Liver (tissue), 8 donors: ENCODE measurements at regions not wholly inside any gene's neighbourhood (a gene's known extent, or its start where the extent isn't known, plus 50 kb on each side); places are given as distances from the start of the nearest gene placed in this dataset.

Experiments
- DNase-seq: peaks from one replicate; pipeline ENCODE4 v3.0.0-alpha.2; 2017; ENCODE audit warnings: low spot score
- H3K27ac ChIP-seq, 2 donors: one replicate each; pipeline ENCODE4 v1.7.0; 2013; ENCODE audit warnings: inconsistent platforms in 2 of 2, low read length in 2 of 2, control low read depth in 1 of 2, low read depth in 1 of 2, mild to moderate bottlenecking in 1 of 2
- H3K27me3 ChIP-seq, 4 donors: one replicate each; pipeline versions ENCODE4 v1.6.1 to v1.7.0; 2013; ENCODE audit warnings: low read length in 3 of 4, inconsistent platforms in 1 of 4, mild to moderate bottlenecking in 1 of 4, moderate library complexity in 1 of 4; ENCODE audit not compliant: control insufficient read depth in 4 of 4, insufficient read depth in 4 of 4
- H3K36me3 ChIP-seq, 4 donors: one replicate each; pipeline versions ENCODE4 v1.6.1 to v1.7.0; 2013; ENCODE audit warnings: low read length in 3 of 4, mild to moderate bottlenecking in 3 of 4, low read depth in 1 of 4, moderate library complexity in 1 of 4; ENCODE audit not compliant: control insufficient read depth in 4 of 4, insufficient read depth in 3 of 4
- H3K4me1 ChIP-seq, 4 donors: one replicate each; pipeline versions ENCODE4 v1.6.1 to v1.7.0; 2013; ENCODE audit warnings: low read length in 3 of 4, mild to moderate bottlenecking in 3 of 4, moderate library complexity in 1 of 4; ENCODE audit not compliant: control insufficient read depth in 4 of 4, insufficient read depth in 4 of 4
- H3K4me3 ChIP-seq, 3 donors: one replicate each; pipeline versions ENCODE4 v1.6.1 to v1.7.0; 2013; ENCODE audit warnings: low read length in 3 of 3, control low read depth in 1 of 3, low read depth in 1 of 3, mild to moderate bottlenecking in 1 of 3
- H3K9ac ChIP-seq, 2 donors: one replicate each; pipeline ENCODE4 v1.7.0; 2013; ENCODE audit warnings: low read length in 2 of 2, mild to moderate bottlenecking in 2 of 2, moderate library complexity in 2 of 2, control low read depth in 1 of 2, low read depth in 1 of 2
- H3K9me3 ChIP-seq, 4 donors: one replicate each; pipeline versions ENCODE4 v1.6.1 to v1.7.0; 2013; ENCODE audit warnings: low read length in 3 of 4; ENCODE audit not compliant: control insufficient read depth in 4 of 4
- ATF3 ChIP-seq: IDR thresholded peaks from 2 replicates; pipeline ENCODE4 v1.6.1; 2016; ENCODE audit warnings: antibody characterized with exemption
- CTCF ChIP-seq: fragments of 150-350 bp; IDR thresholded peaks from 2 replicates; pipeline ENCODE4 v1.5.1; 2017; ENCODE audit warnings: improper control_type of control experiment, low read depth, low read length; ENCODE audit not compliant: missing input control
- EGR1 ChIP-seq, 2 donors: IDR thresholded peaks; 2 replicates each; pipeline ENCODE4 v1.6.1; 2016 to 2018; ENCODE audit warnings: antibody characterized with exemption in 2 of 2, low read depth in 2 of 2
- FOXA1 ChIP-seq: IDR thresholded peaks from 2 replicates; pipeline ENCODE4 v1.6.1; 2016; ENCODE audit warnings: antibody characterized with exemption
- FOXA2 ChIP-seq: IDR thresholded peaks from 2 replicates; pipeline ENCODE4 v1.6.1; 2016; ENCODE audit warnings: antibody characterized with exemption
- GABPA ChIP-seq, 2 donors: IDR thresholded peaks in 1 of 2; conservative IDR thresholded peaks in 1 of 2; 2 replicates each; pipeline ENCODE4 v1.6.1; 2016; ENCODE audit warnings: antibody characterized with exemption in 2 of 2, mild to moderate bottlenecking in 1 of 2, moderate library complexity in 1 of 2
- HNF4A ChIP-seq, 2 donors: conservative IDR thresholded peaks; 2 replicates each; pipeline ENCODE4 v1.6.1; 2016; ENCODE audit warnings: antibody characterized with exemption in 2 of 2, mild to moderate bottlenecking in 2 of 2
- HNF4G ChIP-seq: IDR thresholded peaks from 2 replicates; pipeline ENCODE4 v1.6.1; 2016; ENCODE audit warnings: antibody characterized with exemption
- JUND ChIP-seq, 2 donors: IDR thresholded peaks; 2 replicates each; pipeline ENCODE4 v1.6.1; 2016; ENCODE audit warnings: antibody characterized with exemption in 2 of 2
- MAX ChIP-seq: IDR thresholded peaks from 2 replicates; pipeline ENCODE4 v1.6.1; 2016; ENCODE audit warnings: antibody characterized with exemption
- NR2F2 ChIP-seq: IDR thresholded peaks from 2 replicates; pipeline ENCODE4 v1.6.1; 2016; ENCODE audit warnings: antibody characterized with exemption
- RAD21 ChIP-seq, 2 donors: IDR thresholded peaks; 2 replicates each; pipeline ENCODE4 v1.6.1; 2016; ENCODE audit warnings: antibody characterized with exemption in 2 of 2, mild to moderate bottlenecking in 2 of 2
- REST ChIP-seq: IDR thresholded peaks from 2 replicates; pipeline ENCODE4 v1.6.1; 2016; ENCODE audit warnings: antibody characterized with exemption, mild to moderate bottlenecking
- RXRA ChIP-seq, 2 donors: IDR thresholded peaks; 2 replicates each; pipeline ENCODE4 v1.6.1; 2017 to 2018; ENCODE audit warnings: antibody characterized with exemption in 2 of 2, mild to moderate bottlenecking in 1 of 2
- SP1 ChIP-seq: IDR thresholded peaks from 2 replicates; pipeline ENCODE4 v1.6.1; 2018; ENCODE audit warnings: antibody characterized with exemption, mild to moderate bottlenecking
- TAF1 ChIP-seq: conservative IDR thresholded peaks from 2 replicates; pipeline ENCODE4 v1.6.1; 2016; ENCODE audit warnings: antibody characterized with exemption, mild to moderate bottlenecking
- YY1 ChIP-seq: IDR thresholded peaks from 2 replicates; pipeline ENCODE4 v1.6.1; 2016; ENCODE audit warnings: antibody characterized with exemption, mild to moderate bottlenecking
- ZBTB33 ChIP-seq: IDR thresholded peaks from 2 replicates; pipeline ENCODE4 v1.6.1; 2016; ENCODE audit warnings: antibody characterized with exemption
- WGBS: extraction: QIAGEN DNeasy Blood & Tissue Kit; methylation state at CpG from one replicate; pipeline ENCODE4 v1.1.7; 2013; 5-methylcytosine and 5-hydroxymethylcytosine counted together
- donor health status: healthy.
- donor health status: healthy.
- donor health status: healthy.
- donor health status: healthy.
- donor health status: healthy.

- no peak overlapping the region for H3K9ac ChIP-seq
- DNase-seq = no peak
- H3K9me3 ChIP-seq = no peaks in the 10 kb centered on the region
- 94% methylated on average over 1 of the region's 1 CpG for WGBS
- peaks cover 0 to 7% (median 1%) of the 10 kb centered on the region in 4 donors for H3K4me1 ChIP-seq
- no peaks in the 10 kb centered on the region for H3K36me3 ChIP-seq
- H3K27me3 ChIP-seq = no peaks in the 10 kb centered on the region
- no peak overlapping the region for H3K27ac ChIP-seq
- H3K4me3 ChIP-seq = no peak overlapping the region
- TF ChIP-seq EGR1 (IDR thresholded peaks at IDR 0.05; ENCODE audit: low read depth in 2 of 2) (no peak), ATF3 (no peak), NR2F2 (no peak), HNF4G (no peak), RXRA (IDR thresholded peaks at IDR 0.05) (no peak), CTCF (no peak), SP1 (no peak), FOXA1 (no peak), FOXA2 (no peak), YY1 (no peak), MAX (no peak), REST (no peak), RAD21 (IDR thresholded peaks at IDR 0.05) (no peak), GABPA (IDR thresholded peaks at IDR 0.05 in 1 of 2, conservative IDR thresholded peaks at IDR 0.05 in 1 of 2) (no peak), JUND (IDR thresholded peaks at IDR 0.05) (no peak), ZBTB33 (no peak), TAF1 (no peak), HNF4A (conservative IDR thresholded peaks at IDR 0.05) (no peak)
These were observed 126.2 kb downstream of the HNRNPD start for GRCh38 chr4:82247629-82248028.
